ENCODE measurements at regions not wholly inside any gene's neighbourhood (a gene's known extent, or its start where the extent isn't known, plus 50 kb on each side); places are given as distances from the start of the nearest gene placed in this dataset.

GRCh38 chr2:120971866-120972265, 236.2 kb downstream of the GLI2 start:
- POLR2A ChIA-PET: no interaction called here

More at GRCh38 chr2:120971866-120972265, 236.2 kb downstream of the GLI2 start:
- H3K4me2 ChIP-seq (ENCODE audit: insufficient read depth, low read length): no peak overlapping the region
- intact Hi-C loops (cut with micrococcal nuclease) (no loop called here), dilution Hi-C loops (cut with MboI; ENCODE audit: extremely low pct_ligation_motif_present, low sequenced_read_pairs) (no loop called here)
- no peak overlapping the region for H3K4me3 ChIP-seq (replicated peaks in 1 of 3; ENCODE audit: insufficient read depth in 1 of 3, low read depth in 1 of 3, low read length in 3 of 3)
- no peaks in the 10 kb centered on the region for H3K9me3 ChIP-seq (replicated peaks; ENCODE audit: control insufficient read depth, insufficient read depth, low read length)
- no peak for FAIRE-seq
- H3K4me1 ChIP-seq (ENCODE audit: control insufficient read depth, extremely low read depth, insufficient read depth, low read length): no peaks in the 10 kb centered on the region
- H3K9ac ChIP-seq (replicated peaks; ENCODE audit: extremely low read depth, insufficient read depth, low read length): no peak overlapping the region
- no peaks in the 10 kb centered on the region for H3K79me2 ChIP-seq (ENCODE audit: control insufficient read depth, insufficient read depth, low read length)
- no peaks in the 10 kb centered on the region for H3K36me3 ChIP-seq (ENCODE audit: control insufficient read depth in 2 of 2, extremely low read depth in 1 of 2, insufficient read depth in 2 of 2, low read length in 2 of 2)
- no peaks in the 10 kb centered on the region for H4K20me1 ChIP-seq (replicated peaks; ENCODE audit: control insufficient read depth, extremely low read depth, insufficient read depth, low read length)
- no peak for DNase-seq (ENCODE audit: low read depth, low spot score)
- TF ChIP-seq EZH2 (IDR thresholded peaks at IDR 0.05; ENCODE audit: borderline replicate concordance, low read depth, low read length, severe bottlenecking) (no peak), CTCF (IDR thresholded peaks at IDR 0.05; ENCODE audit: extremely low read depth in 1 of 2, insufficient read depth in 1 of 2, low read depth in 1 of 2, low read length in 2 of 2) (no peak), MYC (IDR thresholded peaks at IDR 0.05; ENCODE audit: low read depth, low read length) (no peak), GATA2 (IDR thresholded peaks at IDR 0.05; ENCODE audit: insufficient read depth, insufficient read length, low read depth, low read length) (no peak), POLR2AphosphoS5 (IDR thresholded peaks at IDR 0.05; ENCODE audit: insufficient read depth, low read depth, low read length) (no peak), POLR2A (IDR thresholded peaks at IDR 0.05; ENCODE audit: low read depth, low read length) (no peak)
- TF ChIP-seq, protein P1, sequence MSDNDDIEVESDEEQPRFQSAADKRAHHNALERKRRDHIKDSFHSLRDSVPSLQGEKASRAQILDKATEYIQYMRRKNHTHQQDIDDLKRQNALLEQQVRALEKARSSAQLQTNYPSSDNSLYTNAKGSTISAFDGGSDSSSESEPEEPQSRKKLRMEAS (IDR thresholded peaks at IDR 0.05; ENCODE audit: insufficient read depth, insufficient read length): no peak
- no TSS peak for BruUV-seq (replicated peaks)
- H3K27me3 ChIP-seq (ENCODE audit: control insufficient read depth in 2 of 2, insufficient read depth in 2 of 2, low read length in 2 of 2): no peaks in the 10 kb centered on the region
- no peak overlapping the region for H3K27ac ChIP-seq (ENCODE audit: insufficient read depth, low read depth, low read length)
- CTCF ChIA-PET: no interaction called here
- no peaks in the 10 kb centered on the region for H3K9me1 ChIP-seq (replicated peaks; ENCODE audit: control insufficient read depth, extremely low read depth, insufficient read depth, low read length)
- no peak overlapping the region for H2AFZ ChIP-seq (ENCODE audit: low read depth, low read length)
